Tibial nerve (tissue), 4 donors: ENCODE measurements at regions not wholly inside any gene's neighbourhood (a gene's known extent, or its start where the extent isn't known, plus 50 kb on each side); places are given as distances from the start of the nearest gene placed in this dataset.

Source experiments
- DNase-seq, 2 donors: peaks; one replicate each; pipeline ENCODE4 v3.0.0-alpha.2; 2019; ENCODE audit warnings: low spot score in 2 of 2
- H3K27ac ChIP-seq, 4 donors: fragments of 200-600 bp; sonication (generic) in 3 of 4; one replicate each; pipeline ENCODE4 v1.5.1; 2017 to 2019; ENCODE audit warnings: mild to moderate bottlenecking in 1 of 4
- H3K27me3 ChIP-seq, 2 donors: fragments of 200-600 bp; sonication (generic) in 1 of 2; one replicate each; pipeline versions ENCODE4 v1.5.1 to v1.6.0; 2017 to 2019
- H3K36me3 ChIP-seq, 3 donors: fragments of 200-600 bp; sonication (generic); one replicate each; pipeline ENCODE4 v1.5.1; 2018 to 2019
- H3K4me1 ChIP-seq, 4 donors: fragments of 200-600 bp; sonication (generic) in 3 of 4; one replicate each; pipeline ENCODE4 v1.5.1; 2017 to 2019
- H3K4me3 ChIP-seq, 4 donors: fragments of 200-600 bp; sonication (generic) in 3 of 4; one replicate each; pipeline ENCODE4 v1.5.1; 2017 to 2019; ENCODE audit warnings: mild to moderate bottlenecking in 1 of 4, moderate library complexity in 1 of 4
- H3K9me3 ChIP-seq, 4 donors: fragments of 200-600 bp; sonication (generic) in 3 of 4; one replicate each; pipeline ENCODE4 v1.5.1; 2017 to 2019
- CTCF ChIP-seq, 5 experiments: fragments of 200-600 bp in 3 of 5; fragments of 450-650 bp in 2 of 5; sonication (generic) in 3 of 5; IDR thresholded peaks; one replicate each; pipeline ENCODE4 v1.5.1; 2016 to 2019; ENCODE audit warnings: antibody characterized with exemption in 5 of 5, mild to moderate bottlenecking in 3 of 5, moderate library complexity in 2 of 5
- EP300 ChIP-seq, 2 donors: sonication (generic); formaldehyde crosslinking; IDR thresholded peaks; one replicate each; pipeline ENCODE4 v1.6.1; 2017; ENCODE audit warnings: antibody characterized with exemption in 2 of 2, mild to moderate bottlenecking in 1 of 2
- POLR2A ChIP-seq, 2 donors: fragments of 450-650 bp; IDR thresholded peaks; one replicate each; pipeline ENCODE4 v1.6.1; 2017; ENCODE audit warnings: antibody characterized with exemption in 2 of 2, mild to moderate bottlenecking in 2 of 2, moderate library complexity in 2 of 2
- WGBS, 2 donors: methylation state at CpG; one replicate each; pipeline ENCODE4 v1.1.5; 2018; 5-methylcytosine and 5-hydroxymethylcytosine counted together

- H3K9me3 ChIP-seq: peaks cover 0 to 15% (median 4%) of the 10 kb centered on the region in 4 donors
- WGBS, 2 donors: 64 to 71% methylated on average over 6 of the region's 6 CpGs
- H3K27ac ChIP-seq: no peak overlapping the region
- no peaks in the 10 kb centered on the region for H3K36me3 ChIP-seq
- H3K27me3 ChIP-seq: no peaks in the 10 kb centered on the region
- no peak for TF ChIP-seq CTCF (IDR thresholded peaks at IDR 0.05)
- H3K4me1 ChIP-seq: no peaks in the 10 kb centered on the region
- no peak overlapping the region for H3K4me3 ChIP-seq
- DNase-seq: no peak
Measured at GRCh38 chr17:77512062-77512946, 371.5 kb downstream of the SEC14L1 start.

DNA sequence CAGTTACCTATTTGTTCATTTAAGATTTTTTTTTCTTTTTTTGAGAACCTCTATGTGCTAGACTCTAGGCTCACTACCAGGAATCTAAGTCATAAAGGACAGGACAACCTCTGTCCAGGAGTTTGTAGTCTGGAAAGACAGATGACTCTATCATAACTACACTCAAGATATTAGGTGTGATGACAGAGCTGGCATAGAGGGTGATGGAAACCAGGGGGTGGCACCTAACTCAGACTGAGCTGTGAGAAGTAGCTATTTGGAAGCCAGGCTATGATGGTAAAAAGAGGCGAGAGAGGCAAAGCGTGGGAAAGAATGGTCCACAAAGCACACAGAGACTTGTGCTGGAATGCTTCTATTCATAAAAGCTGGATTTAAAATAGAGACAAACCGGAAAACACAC, 372.3 kb downstream of the SEC14L1 start:
- no peaks in the 10 kb centered on the region for H3K36me3 ChIP-seq
- no peak overlapping the region for H3K27ac ChIP-seq
- TF ChIP-seq POLR2A (IDR thresholded peaks at IDR 0.05): no peak
- no peak for TF ChIP-seq EP300 (IDR thresholded peaks at IDR 0.05)
- no peak for TF ChIP-seq CTCF (IDR thresholded peaks at IDR 0.05)
- 84 to 85% methylated on average over 3 of the region's 3 CpGs for WGBS, 2 donors
- no peaks in the 10 kb centered on the region for H3K4me1 ChIP-seq
- peaks cover 0 to 15% (median 4%) of the 10 kb centered on the region in 4 donors for H3K9me3 ChIP-seq
- no peaks in the 10 kb centered on the region for H3K27me3 ChIP-seq
- no peak overlapping the region for H3K4me3 ChIP-seq
- no peak for DNase-seq

DNA sequence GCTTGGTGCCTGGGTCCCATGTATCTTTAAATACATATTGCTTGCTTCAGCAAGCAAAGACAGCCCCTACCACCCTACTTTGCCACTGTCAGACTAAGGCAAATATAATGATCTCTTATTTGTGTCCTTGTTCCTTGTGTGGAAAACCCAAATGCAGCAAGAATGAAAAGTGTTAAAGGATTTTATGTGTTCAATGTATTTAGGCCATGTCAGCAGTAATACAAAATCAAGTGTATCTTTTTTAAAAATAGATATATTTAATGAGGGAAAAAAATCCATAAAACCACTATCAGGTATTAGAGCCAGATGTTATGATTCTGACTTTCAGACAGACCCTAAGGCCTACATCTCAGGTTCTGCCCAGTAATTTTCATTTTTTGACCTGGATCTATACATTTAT, 374.5 kb downstream of the SEC14L1 start:
- Histone ChIP-seq H3K4me1 (no peaks in the 10 kb centered on the region), H3K36me3 (no peaks in the 10 kb centered on the region), H3K4me3 (no peak overlapping the region), H3K27me3 (no peaks in the 10 kb centered on the region), H3K9me3 (peaks cover 0 to 15% (median 4%) of the 10 kb centered on the region in 4 donors), H3K27ac (no peak overlapping the region)
- no peak for DNase-seq
- TF ChIP-seq CTCF (IDR thresholded peaks at IDR 0.05) (no peak), EP300 (IDR thresholded peaks at IDR 0.05) (no peak), POLR2A (IDR thresholded peaks at IDR 0.05) (no peak)

DNA sequence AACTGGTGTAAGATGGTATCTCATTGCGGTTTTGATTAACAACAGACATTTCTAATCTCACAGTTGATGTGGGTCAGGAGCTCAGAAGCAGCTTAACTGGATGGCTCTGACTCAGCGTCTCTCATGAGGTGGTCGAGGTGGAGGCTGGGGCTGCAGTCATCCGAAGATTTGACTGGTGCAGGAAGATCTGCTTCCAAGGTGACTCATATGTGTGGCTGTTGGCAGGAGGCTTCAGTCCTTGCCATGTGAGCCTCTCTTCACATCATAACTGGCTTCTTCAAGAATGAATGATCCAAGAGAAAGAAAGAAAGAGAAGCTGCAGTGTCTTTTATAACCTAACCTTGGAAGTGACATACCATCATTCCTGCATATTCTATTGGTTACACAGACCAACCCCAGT, 376.1 kb downstream of the SEC14L1 start:
- Histone ChIP-seq H3K9me3 (peaks cover 0 to 8% (median under 1%) of the 10 kb centered on the region in 4 donors), H3K27me3 (no peaks in the 10 kb centered on the region), H3K36me3 (no peaks in the 10 kb centered on the region), H3K4me1 (no peaks in the 10 kb centered on the region), H3K4me3 (no peak overlapping the region), H3K27ac (no peak overlapping the region)
- no peak for TF ChIP-seq POLR2A (IDR thresholded peaks at IDR 0.05)
- no peak for TF ChIP-seq CTCF (IDR thresholded peaks at IDR 0.05)
- no peak for TF ChIP-seq EP300 (IDR thresholded peaks at IDR 0.05)
- no peak for DNase-seq
- WGBS, 2 donors: 80 to 86% methylated on average over 4 of the region's 4 CpGs

DNA sequence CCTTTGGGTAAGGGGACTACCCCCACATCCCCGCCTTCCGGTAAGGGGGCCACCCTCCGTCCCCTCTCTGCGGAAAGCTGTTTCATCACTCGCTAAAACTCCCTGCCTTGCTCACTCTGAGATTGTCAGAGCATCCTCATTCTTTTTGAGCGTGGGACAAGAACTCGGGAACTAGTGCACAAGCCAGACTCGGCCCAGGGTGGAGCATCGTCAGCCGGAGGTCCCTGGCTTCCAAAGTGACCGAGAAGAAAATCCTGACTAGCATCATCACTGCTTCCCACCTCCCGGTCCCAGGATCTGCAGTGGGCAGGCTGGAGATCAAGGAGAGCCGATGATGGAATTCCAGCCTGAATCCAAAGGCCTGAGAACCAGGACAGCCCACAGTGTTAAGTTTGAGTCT, 380.3 kb downstream of the SEC14L1 start:
- Histone ChIP-seq H3K4me1 (no peaks in the 10 kb centered on the region), H3K9me3 (peaks cover 0 to 6% (median 0%) of the 10 kb centered on the region in 4 donors), H3K27ac (no peak overlapping the region), H3K27me3 (no peaks in the 10 kb centered on the region), H3K36me3 (no peaks in the 10 kb centered on the region), H3K4me3 (no peak overlapping the region)
- 93 to 95% methylated on average over 13 of the region's 13 CpGs for WGBS, 2 donors
- TF ChIP-seq POLR2A (IDR thresholded peaks at IDR 0.05): no peak
- TF ChIP-seq EP300 (IDR thresholded peaks at IDR 0.05): no peak
- TF ChIP-seq CTCF (IDR thresholded peaks at IDR 0.05): no peak
- no peak for DNase-seq
